ENCODE measurements at regions not wholly inside any gene's neighbourhood (a gene's known extent, or its start where the extent isn't known, plus 50 kb on each side); places are given as distances from the start of the nearest gene placed in this dataset.

GRCh38 chr1:201633297-201633696 is 94.4 kb downstream of the NAV1 start:
- WGBS, 2 experiments (ENCODE audit: extremely low coverage in 1 of 2, insufficient coverage in 1 of 2, insufficient read length in 1 of 2, insufficient replicate concordance in 2 of 2, low coverage in 1 of 2, low lambda C conversion rate in 2 of 2, missing lambda C conversion rate in 1 of 2): 100% methylated on average over 2 of the region's 2 CpGs; no CpG with 5 or more reads in 1 of the 2 experiments
- FAIRE-seq (no peak), DNase-seq (ENCODE audit: low read depth in 1 of 2, low spot score in 2 of 2) (no peak)
- Histone ChIP-seq H3K14ac (ENCODE audit: insufficient read length) (no peak overlapping the region), H2BK20ac (ENCODE audit: low read length) (no peak overlapping the region), H2AFZ (ENCODE audit: low read length) (no peak overlapping the region), H2AK5ac (ENCODE audit: low read depth, low read length) (no peak overlapping the region), H3K9me3 (ENCODE audit: insufficient read depth in 2 of 2, low read depth in 1 of 2, low read length in 1 of 2) (no peaks in the 10 kb centered on the region), H2BK5ac (ENCODE audit: low read depth, low read length) (no peak overlapping the region), H3K56ac (replicated peaks; ENCODE audit: insufficient read length, low read depth, low read length) (no peak overlapping the region), H4K20me1 (replicated peaks in 1 of 2; ENCODE audit: control insufficient read depth in 1 of 2, insufficient read depth in 2 of 2, low read length in 2 of 2) (no peaks in the 10 kb centered on the region), H3K27ac (ENCODE audit: low read depth, low read length) (no peak overlapping the region), H4K5ac (ENCODE audit: insufficient read length, low read depth, low read length) (no peak overlapping the region), H3K27me3 (replicated peaks in 1 of 4; ENCODE audit: control insufficient read depth in 3 of 4, extremely low read depth in 1 of 4, insufficient read depth in 3 of 4, low read length in 3 of 4) (no peaks in the 10 kb centered on the region), H3K9ac (replicated peaks in 1 of 4; ENCODE audit: extremely low read depth in 1 of 4, low read depth in 3 of 4, low read length in 3 of 4) (no peak overlapping the region), H3K79me1 (ENCODE audit: low read depth, low read length) (no peaks in the 10 kb centered on the region), H2BK15ac (ENCODE audit: low read length) (no peak overlapping the region), H3K18ac (ENCODE audit: extremely low read depth, low read length) (no peak overlapping the region), H2BK12ac (ENCODE audit: low read depth, low read length) (no peak overlapping the region), H4K8ac (ENCODE audit: extremely low read depth, insufficient read depth, low read length) (no peak overlapping the region), H3K4me3 (ENCODE audit: extremely low read depth in 1 of 4, insufficient read depth in 2 of 4, low read depth in 3 of 4, low read length in 4 of 4) (no peak overlapping the region), H3K4ac (replicated peaks; ENCODE audit: insufficient read length, low read depth, low read length) (no peak overlapping the region), H3K36me3 (ENCODE audit: control insufficient read depth in 2 of 4, insufficient read depth in 4 of 4, low read length in 3 of 4) (no peaks in the 10 kb centered on the region), H2BK120ac (replicated peaks; ENCODE audit: low read depth, low read length) (no peak overlapping the region), H3K79me2 (ENCODE audit: control insufficient read depth in 1 of 2, insufficient read depth in 2 of 2, low read length in 2 of 2) (no peaks in the 10 kb centered on the region), H4K91ac (replicated peaks; ENCODE audit: insufficient read length, low read length) (no peak overlapping the region), H3K23me2 (ENCODE audit: low read depth, low read length) (no peaks in the 10 kb centered on the region), H3K4me2 (ENCODE audit: insufficient read depth in 1 of 2, low read depth in 2 of 2, low read length in 2 of 2) (no peak overlapping the region; a peak in 1 of 4 replicates), H3K4me1 (replicated peaks in 1 of 4; ENCODE audit: control insufficient read depth in 3 of 4, insufficient read depth in 4 of 4, low read length in 3 of 4) (peaks cover 5 to 16% (median 9%) of the 10 kb centered on the region in 4 experiments), H3K23ac (ENCODE audit: insufficient read length) (no peak overlapping the region)
- ChIA-PET CTCF (ENCODE audit: partially characterized antibody) (interaction anchor here (1.0 to 2.5 kb wide), 6 partner anchors 8 to 74 kb away, joined by 3 to 9 read pairs (median 4); no protein-coding TSS in a partner anchor), POLR2A (ENCODE audit: partially characterized antibody) (interaction anchor here (0.5 to 1.6 kb wide), 2 partner anchors 17 to 302 kb away, joined by 3 to 8 read pairs; no protein-coding TSS in a partner anchor)
- TF ChIP-seq SUZ12 (IDR thresholded peaks at IDR 0.05; ENCODE audit: low read length) (no peak), CTBP2 (IDR thresholded peaks at IDR 0.05; ENCODE audit: borderline replicate concordance, insufficient read depth, insufficient read length, low read length) (no peak), BCL11A (IDR thresholded peaks at IDR 0.05; ENCODE audit: low read depth in 2 of 2, low read length in 2 of 2) (no peak), EP300 (IDR thresholded peaks at IDR 0.05; ENCODE audit: borderline replicate concordance in 1 of 2, low read depth in 2 of 2, low read length in 2 of 2) (no peak), TBP (IDR thresholded peaks at IDR 0.05; ENCODE audit: low read depth, low read length) (no peak), SRF (IDR thresholded peaks at IDR 0.05; ENCODE audit: low read depth, low read length) (no peak), EZH2 (IDR thresholded peaks at IDR 0.05; ENCODE audit: low read depth, low read length, severe bottlenecking) (no peak), SP2 (IDR thresholded peaks at IDR 0.05; ENCODE audit: low read length) (no peak), YY1 (IDR thresholded peaks at IDR 0.05; ENCODE audit: low read depth, low read length) (no peak), JUND (IDR thresholded peaks at IDR 0.05; ENCODE audit: low read length) (no peak), GABPA (IDR thresholded peaks at IDR 0.05; ENCODE audit: borderline replicate concordance, insufficient read depth, low read length) (no peak), CHD2 (IDR thresholded peaks at IDR 0.05; ENCODE audit: low read length) (no peak), CEBPB (IDR thresholded peaks at IDR 0.05; ENCODE audit: low read depth, low read length) (no peak), E2F6 (IDR thresholded peaks at IDR 0.05) (no peak)

Data from H1 (cell line).